ENCODE measurements at regions not wholly inside any gene's neighbourhood (a gene's known extent, or its start where the extent isn't known, plus 50 kb on each side); places are given as distances from the start of the nearest gene placed in this dataset.

DNA sequence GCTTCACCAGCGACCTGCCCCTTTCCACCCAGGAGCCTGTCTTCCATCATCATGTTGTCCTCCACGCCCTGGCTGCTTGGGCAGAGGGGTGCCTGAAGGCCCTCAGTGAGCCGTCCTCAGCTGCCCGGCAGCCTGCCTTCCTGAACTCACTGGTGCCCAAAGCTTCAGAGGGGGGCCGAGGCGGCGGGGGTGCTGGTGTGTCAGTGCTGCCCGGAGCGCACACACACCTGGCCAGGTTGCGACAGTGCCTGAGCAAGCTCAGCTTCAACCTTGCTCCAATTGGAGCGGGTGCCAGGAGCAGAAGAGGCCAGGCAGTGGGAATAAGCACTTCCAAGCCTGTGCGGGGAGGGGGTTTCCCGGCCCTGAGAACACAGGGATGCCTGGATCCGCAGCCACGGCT, 566.3 kb downstream of the INHBA start:
- TF ChIP-seq, protein P1, sequence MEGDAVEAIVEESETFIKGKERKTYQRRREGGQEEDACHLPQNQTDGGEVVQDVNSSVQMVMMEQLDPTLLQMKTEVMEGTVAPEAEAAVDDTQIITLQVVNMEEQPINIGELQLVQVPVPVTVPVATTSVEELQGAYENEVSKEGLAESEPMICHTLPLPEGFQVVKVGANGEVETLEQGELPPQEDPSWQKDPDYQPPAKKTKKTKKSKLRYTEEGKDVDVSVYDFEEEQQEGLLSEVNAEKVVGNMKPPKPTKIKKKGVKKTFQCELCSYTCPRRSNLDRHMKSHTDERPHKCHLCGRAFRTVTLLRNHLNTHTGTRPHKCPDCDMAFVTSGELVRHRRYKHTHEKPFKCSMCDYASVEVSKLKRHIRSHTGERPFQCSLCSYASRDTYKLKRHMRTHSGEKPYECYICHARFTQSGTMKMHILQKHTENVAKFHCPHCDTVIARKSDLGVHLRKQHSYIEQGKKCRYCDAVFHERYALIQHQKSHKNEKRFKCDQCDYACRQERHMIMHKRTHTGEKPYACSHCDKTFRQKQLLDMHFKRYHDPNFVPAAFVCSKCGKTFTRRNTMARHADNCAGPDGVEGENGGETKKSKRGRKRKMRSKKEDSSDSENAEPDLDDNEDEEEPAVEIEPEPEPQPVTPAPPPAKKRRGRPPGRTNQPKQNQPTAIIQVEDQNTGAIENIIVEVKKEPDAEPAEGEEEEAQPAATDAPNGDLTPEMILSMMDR (IDR thresholded peaks at IDR 0.05) = no peak
- no peak for TF ChIP-seq EZH2 (IDR thresholded peaks at IDR 0.05)
- no peak for TF ChIP-seq EZH2phosphoT487 (IDR thresholded peaks at IDR 0.05)

Measured in neural progenitor cell (in vitro differentiated cells).